Sigmoid colon (tissue), 4 donors: ENCODE measurements at regions not wholly inside any gene's neighbourhood (a gene's known extent, or its start where the extent isn't known, plus 50 kb on each side); places are given as distances from the start of the nearest gene placed in this dataset.

ENCODE experiments used
- CTCF ChIP-seq, 4 experiments: fragments of 450-650 bp in 3 of 4; fragments of 200-600 bp in 1 of 4; IDR thresholded peaks; one replicate each; pipeline ENCODE4 v1.5.1; 2016 to 2019; ENCODE audit warnings: antibody characterized with exemption in 4 of 4, mild to moderate bottlenecking in 3 of 4, moderate library complexity in 2 of 4
- EP300 ChIP-seq, 4 donors: sonication (generic); formaldehyde crosslinking; IDR thresholded peaks; one replicate each; pipeline ENCODE4 v1.6.1; 2017; ENCODE audit warnings: antibody characterized with exemption in 4 of 4
- POLR2A ChIP-seq, 2 donors: fragments of 450-650 bp; IDR thresholded peaks; one replicate each; pipeline ENCODE4 v1.6.1; 2016; ENCODE audit warnings: antibody characterized with exemption in 2 of 2, mild to moderate bottlenecking in 2 of 2, moderate library complexity in 2 of 2

DNA sequence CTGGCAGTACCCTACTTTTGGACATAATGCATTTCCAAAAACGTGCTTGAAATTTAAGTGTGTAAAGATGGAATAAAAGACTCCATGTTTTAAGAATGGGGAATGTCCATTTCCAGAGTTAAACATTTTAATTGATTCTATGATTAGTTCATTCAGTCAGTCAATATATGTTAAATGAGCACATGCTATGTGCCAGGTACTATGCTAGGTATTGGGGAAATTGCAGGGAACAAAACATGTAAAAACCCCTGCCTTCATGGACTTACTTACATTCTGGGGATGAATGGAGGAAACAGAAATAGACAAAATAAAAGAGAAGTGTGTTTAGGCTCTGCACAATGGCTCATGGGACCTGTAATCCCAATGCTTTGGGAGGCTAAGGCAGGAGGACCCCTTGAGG lies 288.6 kb downstream of the MTX2 start:
- TF ChIP-seq POLR2A (IDR thresholded peaks at IDR 0.05) (no peak), EP300 (IDR thresholded peaks at IDR 0.05) (no peak), CTCF (IDR thresholded peaks at IDR 0.05) (no peak)
